Mammary epithelial cell (primary cell): ENCODE measurements at regions not wholly inside any gene's neighbourhood (a gene's known extent, or its start where the extent isn't known, plus 50 kb on each side); places are given as distances from the start of the nearest gene placed in this dataset.

Experiments
- EZH2 ChIP-seq: IDR thresholded peaks from 2 replicates; pipeline ENCODE4 v1.6.1; 2012; ENCODE audit warnings: low read length, inconsistent platforms, borderline replicate concordance
- TF ChIP-seq, protein P1 (sequence below), 2 donors: IDR thresholded peaks in 1 of 2; conservative IDR thresholded peaks in 1 of 2; 2 replicates each; pipeline ENCODE4 v1.5.1; 2011 to 2012; ENCODE audit warnings: inconsistent platforms in 2 of 2, low read length in 2 of 2, mild to moderate bottlenecking in 2 of 2, control low read depth in 1 of 2, low read depth in 1 of 2; ENCODE audit not compliant: insufficient read depth in 1 of 2; ENCODE audit errors: extremely low read depth in 1 of 2

- no peak for TF ChIP-seq EZH2
- TF ChIP-seq, protein P1, sequence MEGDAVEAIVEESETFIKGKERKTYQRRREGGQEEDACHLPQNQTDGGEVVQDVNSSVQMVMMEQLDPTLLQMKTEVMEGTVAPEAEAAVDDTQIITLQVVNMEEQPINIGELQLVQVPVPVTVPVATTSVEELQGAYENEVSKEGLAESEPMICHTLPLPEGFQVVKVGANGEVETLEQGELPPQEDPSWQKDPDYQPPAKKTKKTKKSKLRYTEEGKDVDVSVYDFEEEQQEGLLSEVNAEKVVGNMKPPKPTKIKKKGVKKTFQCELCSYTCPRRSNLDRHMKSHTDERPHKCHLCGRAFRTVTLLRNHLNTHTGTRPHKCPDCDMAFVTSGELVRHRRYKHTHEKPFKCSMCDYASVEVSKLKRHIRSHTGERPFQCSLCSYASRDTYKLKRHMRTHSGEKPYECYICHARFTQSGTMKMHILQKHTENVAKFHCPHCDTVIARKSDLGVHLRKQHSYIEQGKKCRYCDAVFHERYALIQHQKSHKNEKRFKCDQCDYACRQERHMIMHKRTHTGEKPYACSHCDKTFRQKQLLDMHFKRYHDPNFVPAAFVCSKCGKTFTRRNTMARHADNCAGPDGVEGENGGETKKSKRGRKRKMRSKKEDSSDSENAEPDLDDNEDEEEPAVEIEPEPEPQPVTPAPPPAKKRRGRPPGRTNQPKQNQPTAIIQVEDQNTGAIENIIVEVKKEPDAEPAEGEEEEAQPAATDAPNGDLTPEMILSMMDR (conservative IDR thresholded peaks at IDR 0.05 in 1 of 2, IDR thresholded peaks at IDR 0.05 in 1 of 2; ENCODE audit: extremely low read depth in 1 of 2, insufficient read depth in 1 of 2, low read depth in 1 of 2, low read length in 2 of 2) = no peak
Observed at GRCh38 chr13:37481011-37481884, 117.3 kb downstream of the POSTN start.
